Body of pancreas (tissue), 4 donors: ENCODE measurements at regions not wholly inside any gene's neighbourhood (a gene's known extent, or its start where the extent isn't known, plus 50 kb on each side); places are given as distances from the start of the nearest gene placed in this dataset.
"Not testable (repeated sequence)": the region's sequence is repeated elsewhere in the genome, so short reads cannot be mapped to it uniquely, and the experiment has no call there.

ENCODE experiments used
- CTCF ChIP-seq, 7 experiments: fragments of 450-650 bp in 4 of 7; fragments of 200-600 bp in 3 of 7; sonication (generic) in 3 of 7; IDR thresholded peaks; one replicate each; pipeline ENCODE4 v1.5.1; 2016 to 2019; ENCODE audit warnings: antibody characterized with exemption in 7 of 7
- POLR2A ChIP-seq, 3 donors: fragments of 450-650 bp; IDR thresholded peaks; one replicate each; pipeline ENCODE4 v1.6.1; 2016; ENCODE audit warnings: antibody characterized with exemption in 3 of 3, mild to moderate bottlenecking in 2 of 3

- TF ChIP-seq POLR2A, CTCF (IDR thresholded peaks at IDR 0.05): not testable (repeated sequence)
Observed at GRCh38 chr11:71738317-71738716, 94.7 kb upstream of the DEFB108B start.
